Activated naive CD4-positive, alpha-beta T cell treated with anti-CD3 and anti-CD28 coated beads for 36 hours (primary cell): ENCODE measurements at regions not wholly inside any gene's neighbourhood (a gene's known extent, or its start where the extent isn't known, plus 50 kb on each side); places are given as distances from the start of the nearest gene placed in this dataset.

Experiments used
- CTCF ChIA-PET: fragments of 350-600 bp; sonication (Branson Sonifier 250); formaldehyde crosslinking; loops from one replicate; lab custom pipeline; 2021; ENCODE audit warnings: antibody characterized with exemption; lab: Charles Lee
- DNase-seq: peaks from one replicate; pipeline ENCODE4 v3.0.0-alpha.2; 2020
- H3K27ac Mint-ChIP-seq: one replicate; pipeline ENCODE4 v1.8.0; 2021; ENCODE audit warnings: mild to moderate bottlenecking, mixed read lengths
- H3K27me3 Mint-ChIP-seq: one replicate; pipeline ENCODE4 v1.8.0; 2021; ENCODE audit warnings: low read depth, mixed read lengths
- H3K36me3 Mint-ChIP-seq: one replicate; pipeline ENCODE4 v1.8.0; 2021; ENCODE audit warnings: low read depth, mixed read lengths
- H3K4me1 Mint-ChIP-seq: one replicate; pipeline ENCODE4 v1.8.0; 2021; ENCODE audit warnings: low read depth, mixed read lengths
- H3K4me3 Mint-ChIP-seq: one replicate; pipeline ENCODE4 v1.8.0; 2021; ENCODE audit warnings: mild to moderate bottlenecking, moderate library complexity, mixed read lengths
- H3K9me3 Mint-ChIP-seq: one replicate; pipeline ENCODE4 v1.8.0; 2021; ENCODE audit warnings: mixed read lengths
- intact Hi-C: fragments of 100-400 bp; cut with micrococcal nuclease; formaldehyde crosslinking; loops from one replicate; pipeline ENCODE4 v1.15.1; 2023

DNA sequence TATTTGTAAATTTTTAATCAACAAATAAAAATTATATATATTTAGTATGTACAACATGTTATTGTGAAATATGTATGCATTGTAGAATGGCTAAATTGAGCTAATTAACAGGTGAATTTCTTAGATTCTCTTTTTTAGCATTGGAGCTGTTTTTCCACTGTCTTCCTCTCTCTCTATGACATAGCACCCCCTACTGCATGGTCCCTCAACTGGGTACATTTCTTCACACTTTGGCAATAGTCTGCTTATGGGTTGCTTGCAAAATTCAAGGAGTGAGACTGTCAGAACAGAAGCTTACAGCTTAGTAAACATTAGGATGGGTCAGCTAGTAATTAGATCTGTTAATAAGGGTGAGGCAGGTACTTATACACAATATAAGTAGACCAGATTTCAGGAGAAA lies 658.5 kb upstream of the MGAT4C start:
- Mint-ChIP-seq H3K9me3 (no peaks in the 10 kb centered on the region), H3K36me3 (no peaks in the 10 kb centered on the region), H3K4me3 (no peak overlapping the region), H3K4me1 (no peaks in the 10 kb centered on the region), H3K27me3 (no peaks in the 10 kb centered on the region), H3K27ac (no peak overlapping the region)
- CTCF ChIA-PET: no interaction called here
- DNase-seq: no peak
- intact Hi-C loops: no loop called here

DNA sequence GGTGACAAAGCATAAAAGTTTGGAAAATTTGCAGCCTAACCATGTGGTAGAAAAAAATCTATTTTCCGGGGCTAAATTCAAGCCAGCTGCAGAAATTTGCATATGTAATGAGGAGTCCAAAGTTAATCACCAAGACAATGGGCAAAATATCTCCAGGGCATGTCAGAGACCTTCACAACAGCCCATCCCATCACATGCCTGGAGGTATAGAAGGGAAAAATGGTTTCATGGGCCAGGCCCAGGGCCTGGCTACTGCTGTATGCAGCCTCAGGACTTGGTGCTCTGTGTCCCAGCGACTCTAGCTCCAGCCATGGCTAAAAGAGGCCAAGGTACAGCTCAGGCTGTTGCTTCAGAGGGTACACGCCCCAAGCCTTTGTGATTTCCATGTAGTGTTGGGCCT lies 655.8 kb upstream of the MGAT4C start:
- H3K36me3 Mint-ChIP-seq: no peaks in the 10 kb centered on the region
- intact Hi-C loops: no loop called here
- no peaks in the 10 kb centered on the region for H3K4me1 Mint-ChIP-seq
- no peak for DNase-seq
- H3K27me3 Mint-ChIP-seq: no peaks in the 10 kb centered on the region
- no peak overlapping the region for H3K4me3 Mint-ChIP-seq
- H3K27ac Mint-ChIP-seq: no peak overlapping the region
- no peaks in the 10 kb centered on the region for H3K9me3 Mint-ChIP-seq
- CTCF ChIA-PET: no interaction called here

DNA sequence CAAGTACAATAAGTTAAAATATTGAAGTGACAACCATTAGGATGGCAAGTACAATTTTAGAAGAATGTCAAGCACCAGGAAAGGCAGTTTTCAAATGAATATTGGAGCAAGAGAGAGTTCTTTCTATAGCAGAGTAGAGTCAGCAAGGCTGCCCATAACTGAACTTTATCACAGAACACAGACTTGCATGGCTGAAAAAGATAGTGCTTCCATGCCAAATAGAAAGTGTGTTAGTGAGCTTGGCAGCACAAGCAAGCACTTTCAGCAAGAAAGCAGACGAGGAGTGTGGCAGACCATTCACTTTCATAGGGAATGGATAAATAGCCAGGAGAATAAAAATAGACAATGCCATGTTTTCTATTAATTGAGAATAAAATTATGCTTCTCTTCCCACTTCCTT lies 647.0 kb upstream of the MGAT4C start:
- CTCF ChIA-PET: no interaction called here
- H3K36me3 Mint-ChIP-seq: no peaks in the 10 kb centered on the region
- no peaks in the 10 kb centered on the region for H3K4me1 Mint-ChIP-seq
- H3K27me3 Mint-ChIP-seq: no peaks in the 10 kb centered on the region
- no peak for DNase-seq
- H3K4me3 Mint-ChIP-seq: no peak overlapping the region
- H3K9me3 Mint-ChIP-seq: no peaks in the 10 kb centered on the region
- H3K27ac Mint-ChIP-seq: no peak overlapping the region
- intact Hi-C loops: no loop called here

DNA sequence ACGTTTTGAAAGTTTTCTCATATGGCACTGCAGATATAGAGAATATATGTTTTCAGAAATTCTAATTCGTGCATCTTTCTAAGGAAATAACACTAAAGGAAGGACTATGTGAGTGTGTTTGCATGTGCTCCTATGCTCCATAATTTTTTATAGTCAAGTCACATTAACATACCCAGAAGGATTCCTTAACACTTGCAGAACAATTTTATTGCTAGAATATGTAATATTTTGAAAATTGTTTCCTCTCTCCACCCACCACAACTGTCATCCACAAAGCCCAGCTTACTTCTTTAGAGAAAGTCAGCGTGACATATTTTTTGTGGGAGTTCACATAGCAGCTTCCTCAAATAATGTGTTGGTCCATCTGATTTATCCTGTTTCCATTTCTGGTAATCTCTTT lies 604.6 kb upstream of the MGAT4C start:
- Mint-ChIP-seq H3K4me3 (no peak overlapping the region), H3K4me1 (no peaks in the 10 kb centered on the region)

DNA sequence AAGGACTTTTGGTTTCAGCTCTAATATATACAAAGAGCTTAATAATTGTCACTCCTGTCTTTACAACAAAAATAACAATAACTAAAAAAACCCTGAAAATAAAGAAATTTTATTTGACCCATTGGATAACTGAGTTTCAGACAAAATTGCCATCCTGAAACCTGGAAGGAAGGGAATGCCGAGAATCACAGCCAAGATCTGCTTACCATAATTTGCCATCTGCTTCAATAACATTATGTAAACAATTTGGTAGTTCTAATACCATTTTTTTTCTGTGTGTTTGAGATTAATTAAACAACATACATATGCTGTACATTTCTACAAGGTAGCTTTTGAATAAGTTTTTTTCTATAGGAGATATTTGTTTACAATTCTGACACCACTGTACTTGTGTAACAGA lies 596.3 kb upstream of the MGAT4C start:
- Mint-ChIP-seq H3K27ac (no peak overlapping the region), H3K4me3 (no peak overlapping the region), H3K36me3 (no peaks in the 10 kb centered on the region), H3K27me3 (no peaks in the 10 kb centered on the region), H3K4me1 (no peaks in the 10 kb centered on the region), H3K9me3 (peaks cover 1% of the 10 kb centered on the region)
- intact Hi-C loops: no loop called here
- no peak for DNase-seq
- CTCF ChIA-PET: no interaction called here

More for the DNA sequence above, 604.6 kb upstream of the MGAT4C start:
- Mint-ChIP-seq H3K36me3 (no peaks in the 10 kb centered on the region), H3K27ac (no peak overlapping the region), H3K27me3 (no peaks in the 10 kb centered on the region), H3K9me3 (peaks cover 8% of the 10 kb centered on the region)
- no peak for DNase-seq
- intact Hi-C loops: loop anchor here (1.0 kb wide), 1 partner anchor 12 kb away; no protein-coding TSS in a partner anchor
- CTCF ChIA-PET: no interaction called here

DNA sequence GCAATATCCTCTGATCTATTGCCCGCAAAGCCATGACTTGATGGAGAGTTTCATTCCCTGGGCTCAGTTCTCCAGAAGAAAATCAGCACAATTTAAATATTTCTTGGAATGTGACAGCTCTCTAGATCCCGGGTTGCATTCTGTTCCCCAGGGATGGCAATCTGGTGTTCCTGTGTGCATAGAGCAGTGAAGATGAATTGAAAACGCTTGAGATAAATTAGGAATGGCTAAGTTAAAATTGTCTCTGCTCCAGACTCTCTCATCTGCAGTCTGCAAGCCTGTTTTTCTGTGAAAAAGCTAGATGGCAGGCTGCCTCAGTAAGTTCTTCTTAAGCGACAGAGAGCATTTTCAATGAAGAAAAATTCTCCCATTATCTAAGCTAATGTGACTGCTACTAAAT lies 582.5 kb upstream of the MGAT4C start:
- no peak overlapping the region for H3K4me3 Mint-ChIP-seq
- intact Hi-C loops: no loop called here
- DNase-seq: no peak
- H3K36me3 Mint-ChIP-seq: no peaks in the 10 kb centered on the region
- H3K27me3 Mint-ChIP-seq: no peaks in the 10 kb centered on the region
- CTCF ChIA-PET: no interaction called here
- H3K4me1 Mint-ChIP-seq: no peaks in the 10 kb centered on the region
- no peak overlapping the region for H3K27ac Mint-ChIP-seq
- H3K9me3 Mint-ChIP-seq: peaks cover 4% of the 10 kb centered on the region

DNA sequence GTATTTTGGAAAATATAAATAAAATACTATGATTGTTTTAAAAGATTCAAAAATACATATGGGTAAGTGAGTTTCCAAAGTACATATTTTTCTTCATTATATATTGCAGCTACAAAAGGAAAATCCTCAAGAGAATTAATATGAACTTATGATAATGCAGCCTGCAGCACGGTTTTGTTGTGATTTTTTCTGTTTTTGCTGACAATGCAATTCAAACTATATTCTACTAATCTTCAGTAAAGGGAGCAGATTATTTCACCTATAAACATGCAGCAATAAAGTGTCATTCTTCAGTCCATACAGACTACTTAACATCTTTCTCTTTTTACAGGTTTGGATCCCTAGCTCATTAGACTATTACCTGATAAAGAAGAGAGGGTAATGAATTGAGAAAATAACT lies 582.1 kb upstream of the MGAT4C start:
- H3K27me3 Mint-ChIP-seq: no peaks in the 10 kb centered on the region
- H3K4me1 Mint-ChIP-seq: no peaks in the 10 kb centered on the region
- no peak for DNase-seq
- H3K4me3 Mint-ChIP-seq: no peak overlapping the region
- intact Hi-C loops: no loop called here
- H3K9me3 Mint-ChIP-seq: peaks cover 4% of the 10 kb centered on the region
- no peak overlapping the region for H3K27ac Mint-ChIP-seq
- CTCF ChIA-PET: no interaction called here
- H3K36me3 Mint-ChIP-seq: no peaks in the 10 kb centered on the region

DNA sequence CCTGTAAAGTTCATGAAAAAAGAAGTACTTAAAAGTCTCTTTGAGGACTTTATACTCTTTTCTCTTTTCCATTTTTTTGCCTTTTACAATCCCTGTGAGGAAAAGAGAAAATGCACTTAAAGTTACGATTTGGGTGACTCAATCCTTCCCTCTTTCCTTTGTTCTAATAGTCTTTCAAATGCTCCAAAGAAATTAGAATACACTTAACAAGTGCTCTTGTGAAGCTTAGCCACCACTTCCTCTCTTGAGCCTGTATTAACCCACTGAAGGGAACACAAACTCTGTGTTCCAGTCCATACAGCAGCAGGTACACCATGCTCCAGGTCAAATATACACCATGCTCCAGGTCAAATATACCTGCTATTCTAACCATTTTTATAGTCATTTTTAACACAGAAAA lies 581.1 kb upstream of the MGAT4C start:
- CTCF ChIA-PET: no interaction called here
- Mint-ChIP-seq H3K36me3 (no peaks in the 10 kb centered on the region), H3K4me3 (no peak overlapping the region), H3K27ac (no peak overlapping the region), H3K4me1 (no peaks in the 10 kb centered on the region), H3K27me3 (no peaks in the 10 kb centered on the region), H3K9me3 (peaks cover 4% of the 10 kb centered on the region)
- intact Hi-C loops: no loop called here
- no peak for DNase-seq

DNA sequence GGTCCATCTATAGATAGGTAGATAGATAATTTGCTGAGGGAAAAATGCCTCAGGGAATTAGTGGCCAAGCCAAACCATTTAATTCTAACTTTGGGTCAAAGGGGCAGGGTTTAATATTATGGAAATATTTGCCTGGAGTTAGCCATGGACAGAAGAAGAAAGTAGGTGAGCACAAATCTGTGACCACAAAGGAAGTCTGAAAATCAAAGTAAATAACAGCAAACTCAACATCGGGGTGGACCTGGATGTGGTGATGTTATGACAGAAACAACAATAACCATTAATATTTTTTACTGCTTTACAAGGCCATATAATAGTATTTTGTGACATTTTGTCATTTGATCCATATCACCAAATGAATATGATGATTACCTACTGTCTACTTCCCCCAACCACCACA lies 578.0 kb upstream of the MGAT4C start:
- Mint-ChIP-seq H3K9me3 (peaks cover 4% of the 10 kb centered on the region), H3K4me3 (no peak overlapping the region), H3K27me3 (no peaks in the 10 kb centered on the region), H3K27ac (no peak overlapping the region), H3K36me3 (no peaks in the 10 kb centered on the region), H3K4me1 (no peaks in the 10 kb centered on the region)
- intact Hi-C loops: no loop called here
- CTCF ChIA-PET: no interaction called here
- DNase-seq: no peak

DNA sequence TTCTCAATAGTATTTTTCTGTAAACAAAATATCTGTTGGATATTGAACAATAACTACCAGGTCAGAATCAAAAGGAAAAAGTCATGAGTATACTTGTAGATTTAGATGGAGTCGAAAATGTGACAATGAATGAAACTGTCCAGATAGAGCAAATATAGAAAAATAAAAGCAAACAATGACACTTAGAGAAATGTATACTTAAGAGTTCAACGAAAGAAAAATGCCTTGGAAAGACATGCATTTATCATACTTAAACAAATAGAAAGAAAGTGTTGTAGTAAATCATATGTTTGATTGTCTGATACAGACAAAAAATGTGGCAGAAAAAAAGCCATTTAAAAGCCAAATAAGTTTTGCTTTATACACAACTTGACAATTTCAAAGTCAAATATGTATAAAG lies 571.2 kb upstream of the MGAT4C start:
- Mint-ChIP-seq H3K27ac (no peak overlapping the region), H3K27me3 (no peaks in the 10 kb centered on the region), H3K4me3 (no peak overlapping the region), H3K9me3 (peaks cover 2% of the 10 kb centered on the region), H3K4me1 (no peaks in the 10 kb centered on the region), H3K36me3 (no peaks in the 10 kb centered on the region)
- CTCF ChIA-PET: no interaction called here
- intact Hi-C loops: no loop called here
- DNase-seq: no peak

DNA sequence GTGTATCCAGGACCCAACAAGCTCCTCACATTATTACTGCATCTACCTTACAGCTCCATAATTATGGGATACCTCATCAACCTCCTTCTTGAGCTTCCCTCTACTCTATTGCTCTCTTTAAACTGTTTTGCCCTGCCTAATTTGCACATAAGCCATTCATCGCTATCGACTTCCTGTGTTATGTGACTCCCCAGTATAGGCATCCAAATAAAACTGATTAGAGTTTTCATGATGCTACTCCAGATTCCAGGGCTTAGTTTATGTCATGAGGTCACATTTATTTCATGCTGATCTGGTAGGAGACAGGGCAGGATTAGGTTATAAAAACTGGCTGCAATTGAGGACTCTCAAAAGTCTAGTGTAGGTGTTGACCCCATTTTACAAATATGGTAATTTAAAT lies 569.9 kb upstream of the MGAT4C start:
- CTCF ChIA-PET: no interaction called here
- H3K4me1 Mint-ChIP-seq: no peaks in the 10 kb centered on the region

DNA sequence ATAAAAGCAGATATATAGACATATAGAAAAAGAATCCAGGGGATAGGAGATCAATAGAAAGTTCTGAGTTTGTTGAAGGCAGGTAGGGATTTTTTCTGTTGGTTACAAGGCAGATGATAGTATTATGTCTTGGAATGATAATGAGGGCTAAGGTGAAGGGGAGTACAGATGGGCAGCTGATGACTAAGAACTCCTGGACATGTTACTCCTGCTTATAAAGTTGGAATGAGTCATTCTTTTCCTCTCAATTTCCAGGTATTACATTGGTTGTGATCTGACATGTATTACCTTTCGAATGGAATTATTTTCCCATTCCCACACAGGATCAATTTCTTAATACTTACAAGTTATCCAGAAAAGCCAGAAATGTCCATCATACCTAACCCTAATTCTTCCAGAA lies 545.2 kb upstream of the MGAT4C start:
- Mint-ChIP-seq H3K36me3 (no peaks in the 10 kb centered on the region), H3K27ac (no peak overlapping the region), H3K4me3 (no peak overlapping the region), H3K27me3 (no peaks in the 10 kb centered on the region), H3K9me3 (peaks cover 5% of the 10 kb centered on the region), H3K4me1 (no peaks in the 10 kb centered on the region)
- no peak for DNase-seq
- CTCF ChIA-PET: no interaction called here
- intact Hi-C loops: no loop called here

More for the DNA sequence above, 569.9 kb upstream of the MGAT4C start:
- no peaks in the 10 kb centered on the region for H3K27me3 Mint-ChIP-seq
- H3K27ac Mint-ChIP-seq: no peak overlapping the region
- H3K9me3 Mint-ChIP-seq: peaks cover 2% of the 10 kb centered on the region
- H3K4me3 Mint-ChIP-seq: no peak overlapping the region
- intact Hi-C loops: no loop called here
- H3K36me3 Mint-ChIP-seq: no peaks in the 10 kb centered on the region
- DNase-seq: no peak

DNA sequence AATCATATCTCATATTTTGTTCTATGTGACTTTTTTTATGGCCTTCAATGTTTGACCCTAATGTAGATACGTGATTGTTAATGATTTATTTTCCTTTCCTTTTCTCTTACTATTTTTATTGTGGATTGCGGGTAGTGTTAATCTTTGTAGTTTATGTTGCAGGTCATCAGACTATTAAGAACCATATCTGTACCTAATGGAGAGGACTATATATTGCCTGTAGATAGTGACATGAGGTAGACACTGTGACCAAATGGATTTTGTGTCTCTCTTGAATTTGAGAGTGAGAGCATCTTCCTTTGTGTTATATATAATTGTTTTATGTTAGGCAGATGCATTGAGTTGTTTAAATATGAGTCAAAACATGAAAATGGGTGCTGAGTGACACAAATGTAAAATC lies 543.4 kb upstream of the MGAT4C start:
- Mint-ChIP-seq H3K27ac (no peak overlapping the region), H3K27me3 (no peaks in the 10 kb centered on the region), H3K9me3 (peaks cover 5% of the 10 kb centered on the region), H3K4me1 (no peaks in the 10 kb centered on the region), H3K4me3 (no peak overlapping the region), H3K36me3 (no peaks in the 10 kb centered on the region)
- intact Hi-C loops: no loop called here
- CTCF ChIA-PET: no interaction called here
- DNase-seq: no peak

DNA sequence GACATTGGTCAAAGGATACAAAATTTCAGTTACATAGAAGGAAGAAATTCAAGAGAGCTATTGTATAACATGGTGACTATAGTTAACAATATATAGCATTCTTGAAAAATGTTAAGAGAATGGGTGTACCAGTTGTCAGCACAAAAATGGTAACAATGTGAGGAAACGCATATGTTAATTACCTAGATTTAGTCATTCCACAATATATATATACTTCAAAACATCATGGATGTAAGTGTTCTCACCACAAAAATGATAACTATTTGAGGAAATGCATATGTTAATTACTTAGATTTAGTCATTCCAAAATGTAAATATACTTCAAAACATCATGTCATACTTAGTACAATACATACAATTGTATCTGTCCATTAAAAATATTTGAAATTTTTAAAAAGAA lies 540.4 kb upstream of the MGAT4C start:
- CTCF ChIA-PET: no interaction called here
- no peak for DNase-seq
- Mint-ChIP-seq H3K36me3 (no peaks in the 10 kb centered on the region), H3K4me1 (no peaks in the 10 kb centered on the region), H3K27ac (no peak overlapping the region), H3K27me3 (no peaks in the 10 kb centered on the region), H3K4me3 (no peak overlapping the region), H3K9me3 (peaks cover 5% of the 10 kb centered on the region)
- intact Hi-C loops: no loop called here
